GM21723 (cell line): ENCODE measurements at regions not wholly inside any gene's neighbourhood (a gene's known extent, or its start where the extent isn't known, plus 50 kb on each side); places are given as distances from the start of the nearest gene placed in this dataset.
"Not testable (repeated sequence)": the region's sequence is repeated elsewhere in the genome, so short reads cannot be mapped to it uniquely, and the experiment has no call there.

Experiments
- ATAC-seq: cut with Tn5 transposase; IDR thresholded peaks from one replicate; pipeline ENCODE4 v1.9.1; 2021; ENCODE audit warnings: mild to moderate bottlenecking, moderate library complexity; ENCODE audit not compliant: unreplicated experiment

DNA sequence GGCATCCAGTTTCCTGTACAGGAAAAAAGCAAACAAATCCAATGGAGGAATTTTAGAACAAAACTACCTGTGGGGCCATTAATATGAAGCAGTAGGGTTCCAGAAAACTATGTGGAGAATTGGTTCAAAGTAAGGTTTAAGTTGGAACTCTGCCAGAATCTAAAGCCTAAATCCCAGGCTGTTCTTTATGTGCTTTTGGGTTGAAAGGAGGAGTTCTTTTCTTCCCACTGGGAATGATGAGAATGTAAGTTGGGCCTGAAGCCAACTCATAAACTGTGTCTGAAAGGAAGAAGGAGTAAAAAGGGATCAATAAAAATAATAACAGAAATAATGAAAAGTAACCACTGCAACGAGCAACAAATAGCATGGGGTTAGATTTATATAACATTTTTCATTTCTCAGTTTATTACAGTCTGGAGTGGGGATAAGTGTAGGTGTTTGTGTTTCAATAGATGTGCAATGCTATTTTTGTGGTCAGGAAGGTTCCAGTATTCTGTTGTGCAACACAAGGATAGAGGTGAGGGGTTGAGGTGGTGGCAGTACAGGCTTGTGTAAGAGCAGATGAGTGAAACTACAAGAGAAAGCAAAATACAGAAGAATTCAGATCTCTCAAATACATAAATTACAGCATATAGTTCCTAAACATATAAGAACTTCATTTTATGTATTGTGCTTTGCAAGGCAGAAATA, 373.6 kb downstream of the EMP1 start:
- ATAC-seq = no peak

DNA sequence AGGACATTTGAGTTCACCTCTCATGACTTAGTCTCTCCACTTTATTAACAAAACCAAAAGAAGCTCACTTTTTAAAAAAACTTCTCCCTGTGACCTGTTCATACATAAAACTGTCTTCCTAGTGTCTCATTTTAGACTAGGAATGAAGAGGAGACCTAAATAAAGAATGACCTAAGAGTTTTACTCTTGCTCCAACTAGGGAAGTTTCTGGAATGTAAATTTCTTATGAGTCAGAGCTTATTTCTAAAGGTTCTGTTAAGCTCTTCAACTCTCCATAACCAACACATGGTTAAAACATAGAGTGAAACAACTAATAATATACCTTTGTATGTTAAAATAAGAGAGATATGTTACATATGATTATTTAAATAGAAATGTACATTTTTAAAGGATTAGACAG, 369.8 kb downstream of the EMP1 start:
- no peak for ATAC-seq

DNA sequence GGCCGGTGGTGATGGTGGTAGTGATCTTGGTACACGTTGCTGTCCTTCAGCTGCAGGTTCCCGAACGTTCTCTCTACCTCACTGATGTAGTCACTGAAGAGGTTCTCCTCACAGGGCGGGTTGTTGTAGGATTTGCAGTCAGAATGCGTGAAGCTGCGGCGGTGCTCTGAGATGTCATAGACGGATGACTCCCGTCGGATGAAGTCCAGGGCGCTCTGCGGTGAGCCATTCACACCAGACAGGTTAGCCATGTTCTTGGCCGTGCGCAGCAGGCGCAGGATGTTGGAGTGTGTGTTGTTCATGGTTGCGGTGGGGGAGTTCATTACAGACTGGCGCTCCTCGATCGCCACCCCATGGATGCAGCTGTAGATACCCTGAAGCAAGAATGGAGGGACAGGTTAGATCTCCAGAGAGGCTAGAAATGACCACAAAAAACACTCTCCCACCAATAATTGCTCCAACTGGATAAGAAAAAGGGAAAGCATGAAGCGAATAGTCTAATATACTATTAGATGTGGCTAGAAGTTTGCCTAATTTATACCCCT, 367.8 kb downstream of the EMP1 start:
- no peak for ATAC-seq

DNA sequence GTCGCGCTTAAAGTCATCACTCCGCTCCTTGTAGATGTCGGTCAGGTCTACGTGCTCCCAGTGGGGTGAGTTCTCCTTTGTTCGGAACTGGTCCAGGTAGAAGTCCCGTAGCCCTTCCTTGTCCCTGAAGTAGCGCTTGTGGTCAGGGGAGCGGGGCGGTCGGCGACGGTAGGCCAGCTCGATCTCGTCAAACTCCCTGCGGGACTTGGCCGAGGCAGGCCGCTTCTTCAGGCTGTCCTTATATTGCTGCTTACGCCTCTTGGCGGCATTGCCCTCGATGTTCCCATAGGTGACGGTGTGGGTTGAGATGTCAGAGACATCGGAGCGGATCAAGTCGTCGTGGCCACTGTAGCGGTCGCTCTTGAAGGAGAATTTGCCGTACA, 367.2 kb downstream of the EMP1 start:
- no peak for ATAC-seq

DNA sequence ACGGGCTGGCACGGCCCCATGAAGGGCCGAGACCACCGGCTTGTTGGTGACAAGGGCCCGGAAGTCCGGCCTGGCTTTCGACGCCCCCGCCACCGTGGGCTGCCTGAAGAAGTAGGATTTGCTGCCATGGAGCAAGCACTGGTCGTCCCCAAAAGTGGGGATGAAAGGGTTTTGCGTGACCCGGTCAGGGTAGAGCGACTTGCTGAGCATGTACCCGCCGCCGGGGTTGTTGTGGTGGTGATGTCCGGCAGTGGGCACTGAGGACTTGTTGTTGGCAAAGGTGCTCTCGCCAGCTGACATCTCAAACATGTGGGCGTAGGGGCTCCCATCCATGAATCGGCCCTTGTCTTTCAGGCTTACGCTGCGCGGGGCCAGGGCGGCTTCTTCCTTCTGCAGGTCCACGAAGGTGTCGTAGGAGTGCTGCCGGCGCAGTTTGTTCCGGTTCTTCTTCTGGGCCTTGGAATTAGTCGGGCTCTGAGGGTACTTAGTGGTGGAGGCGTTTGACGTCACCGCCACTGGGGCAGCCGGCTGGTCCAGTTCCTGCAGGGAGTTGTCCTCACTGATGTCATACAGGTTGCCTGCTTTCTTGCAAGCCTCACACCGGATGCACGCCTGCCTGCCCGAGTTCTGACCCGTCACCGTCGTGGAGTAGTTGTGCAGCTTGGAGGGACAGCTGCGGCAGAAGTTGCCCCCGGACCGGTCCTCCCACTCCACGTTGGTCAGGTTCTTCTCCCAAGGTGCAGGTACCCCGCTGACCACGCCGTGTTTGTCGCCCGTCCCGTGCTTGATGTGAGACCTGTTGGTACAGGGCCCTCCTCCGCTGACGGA, 366.6 kb downstream of the EMP1 start:
- ATAC-seq = no peak

DNA sequence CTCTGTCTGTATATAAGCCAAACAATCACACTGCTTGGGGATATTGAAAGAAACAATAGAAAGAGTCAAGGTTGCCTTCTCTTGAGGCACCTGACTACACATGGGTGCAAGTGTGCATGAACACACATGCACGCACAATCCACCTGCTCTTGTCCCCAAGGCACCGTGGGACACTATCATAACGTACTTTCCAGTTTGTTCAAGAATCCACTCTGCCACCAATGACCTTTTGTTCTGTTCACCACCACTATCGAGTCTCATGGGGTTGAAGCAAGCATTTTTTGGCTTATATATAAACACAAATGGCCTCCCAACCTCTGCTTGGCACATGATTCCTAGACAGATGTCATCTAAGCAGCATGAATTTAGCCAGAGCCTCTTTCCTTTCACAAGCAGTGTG, 365.4 kb downstream of the EMP1 start:
- no peak for ATAC-seq

DNA sequence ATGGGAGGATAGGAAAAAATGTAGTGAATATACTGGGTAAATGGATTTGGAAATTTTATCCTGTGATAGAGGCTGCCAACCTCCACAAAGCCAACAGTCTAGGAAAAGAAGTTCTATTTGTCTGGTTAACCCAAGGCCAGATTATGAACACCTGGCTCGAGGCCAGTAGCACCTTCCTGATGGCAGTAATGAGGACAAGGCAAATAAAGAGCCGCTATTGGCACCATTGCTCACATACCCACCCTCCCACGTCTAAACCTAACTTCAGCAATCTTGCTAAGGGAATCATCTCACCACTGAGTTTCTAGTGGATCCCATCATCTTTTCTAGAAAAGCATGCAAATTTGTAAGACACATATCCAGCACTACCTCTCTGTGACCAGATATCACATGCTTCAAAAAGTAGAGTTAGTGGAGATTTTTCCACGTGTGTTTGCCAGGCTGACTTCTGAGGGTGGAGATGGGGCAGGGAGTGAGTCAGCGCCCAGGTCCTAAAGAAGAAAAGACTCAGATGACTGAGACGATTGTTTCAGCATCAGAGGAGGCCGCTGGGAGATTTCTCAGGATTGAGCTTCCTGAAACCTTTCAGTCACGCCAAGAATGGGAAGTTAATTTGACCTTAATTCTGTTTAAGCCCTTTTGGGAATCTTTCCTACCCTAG, 362.9 kb downstream of the EMP1 start:
- ATAC-seq = no peak

DNA sequence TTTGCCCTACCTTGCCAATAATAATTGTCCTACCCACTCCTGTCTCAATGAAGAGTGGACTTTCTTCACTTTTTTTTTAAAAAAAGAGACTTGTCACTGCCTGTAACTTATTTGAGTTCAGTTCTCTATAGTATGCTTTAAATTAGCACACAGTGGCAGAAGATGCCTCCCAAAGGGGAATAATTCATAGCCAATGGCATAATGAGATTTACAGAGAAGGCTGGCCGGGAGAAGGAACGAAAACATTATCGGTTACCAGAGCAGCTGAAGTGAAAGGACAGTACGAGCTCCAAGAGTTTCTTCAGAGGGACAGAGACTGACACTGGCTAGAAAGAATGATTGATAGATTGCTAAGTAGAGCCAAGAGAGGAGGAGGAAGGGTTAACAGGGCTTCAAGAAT, 356.3 kb downstream of the EMP1 start:
- ATAC-seq = no peak

DNA sequence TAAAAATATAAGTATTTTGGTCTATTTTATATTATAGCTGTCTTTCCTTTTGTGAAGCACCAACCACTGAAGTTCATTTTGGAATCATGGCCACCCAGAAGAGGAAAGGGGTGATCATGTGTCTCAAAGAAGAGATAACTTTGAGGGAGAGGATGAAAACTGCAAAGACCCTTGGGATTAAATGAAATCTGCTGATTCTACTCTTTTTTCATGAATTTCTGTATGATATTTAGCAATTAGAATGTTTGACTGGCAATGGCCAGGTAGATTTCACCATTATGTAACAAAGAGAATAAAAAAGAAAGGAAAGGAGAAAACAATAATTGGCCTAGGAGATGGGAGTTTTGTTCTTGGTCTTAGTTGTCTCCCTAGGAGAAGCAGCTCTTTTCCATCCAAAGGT, 350.8 kb downstream of the EMP1 start:
- ATAC-seq = no peak

DNA sequence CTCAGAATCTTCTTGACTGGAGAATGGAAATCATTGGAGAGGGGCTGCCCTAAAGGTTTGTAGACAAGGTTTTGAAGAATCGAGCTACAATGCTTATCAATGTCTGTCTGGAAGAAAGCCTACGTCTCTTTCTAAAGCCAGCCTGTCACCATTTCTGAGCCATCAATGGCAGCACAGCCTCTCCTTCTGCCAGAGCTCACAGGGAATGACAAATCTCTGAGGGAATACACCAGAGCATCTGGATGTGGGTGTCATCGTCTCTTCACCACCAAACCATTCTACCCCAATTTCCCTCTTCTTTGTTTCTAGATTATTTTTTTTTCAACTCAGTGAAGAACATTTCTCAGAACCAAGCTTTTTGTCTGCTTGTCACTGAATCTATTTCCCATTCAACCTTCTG, 349.7 kb downstream of the EMP1 start:
- ATAC-seq = no peak

DNA sequence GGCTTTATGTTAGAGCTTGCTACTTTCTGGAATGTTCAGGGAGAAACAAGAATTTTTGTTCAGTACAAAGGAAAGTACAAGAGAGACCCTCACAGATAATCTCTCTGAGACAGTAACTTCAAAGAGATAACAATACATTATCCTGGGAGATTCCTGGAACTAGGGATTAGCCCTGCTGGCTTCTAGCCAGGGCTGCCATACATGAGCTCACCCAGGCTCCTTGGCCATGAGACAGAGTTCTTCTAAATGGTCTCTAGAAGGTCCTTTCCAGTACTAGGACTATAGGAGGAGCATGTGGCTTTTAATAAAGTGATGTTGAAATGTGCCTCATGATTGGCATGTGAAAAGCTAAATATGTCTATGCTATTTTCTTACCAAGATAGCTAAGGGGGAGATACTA, 342.5 kb downstream of the EMP1 start:
- no peak for ATAC-seq

DNA sequence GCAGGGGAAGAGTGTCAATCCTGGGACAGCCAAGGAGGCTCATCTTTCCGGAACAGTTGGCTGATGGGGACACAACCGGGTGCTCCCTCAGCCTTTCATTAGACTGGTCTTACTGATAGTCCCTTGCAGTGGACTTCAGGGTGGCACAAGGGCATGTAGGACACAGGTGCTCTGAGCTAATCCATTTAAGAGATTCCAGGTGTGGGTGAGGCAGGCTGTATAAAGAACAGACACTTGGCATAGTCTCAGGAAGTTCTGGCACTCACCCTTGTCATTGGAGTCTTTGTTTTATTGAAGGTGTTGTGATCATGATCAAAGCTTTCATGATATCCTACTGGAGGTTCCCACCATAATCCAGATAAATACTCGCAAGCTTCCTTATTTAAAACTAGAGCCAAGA, 341.6 kb downstream of the EMP1 start:
- no peak for ATAC-seq

DNA sequence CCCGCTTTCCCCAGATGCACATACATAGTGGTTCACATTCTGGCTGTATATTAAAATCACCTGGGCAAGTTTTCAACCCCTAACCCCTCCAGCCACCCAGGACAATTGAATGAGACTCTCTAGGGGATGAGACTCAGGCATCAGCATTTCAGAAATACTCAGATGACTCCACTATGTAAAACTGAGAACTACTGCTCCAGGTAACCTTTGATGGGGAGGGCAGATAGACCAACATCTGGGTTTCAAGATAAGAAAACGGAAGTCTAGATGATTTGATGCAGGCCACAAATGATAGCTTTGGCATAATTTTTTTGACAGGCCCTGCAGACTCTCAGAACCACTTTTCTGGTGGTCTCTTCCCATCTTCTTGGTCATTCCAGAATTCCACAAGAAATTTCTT, 341.1 kb downstream of the EMP1 start:
- no peak for ATAC-seq

DNA sequence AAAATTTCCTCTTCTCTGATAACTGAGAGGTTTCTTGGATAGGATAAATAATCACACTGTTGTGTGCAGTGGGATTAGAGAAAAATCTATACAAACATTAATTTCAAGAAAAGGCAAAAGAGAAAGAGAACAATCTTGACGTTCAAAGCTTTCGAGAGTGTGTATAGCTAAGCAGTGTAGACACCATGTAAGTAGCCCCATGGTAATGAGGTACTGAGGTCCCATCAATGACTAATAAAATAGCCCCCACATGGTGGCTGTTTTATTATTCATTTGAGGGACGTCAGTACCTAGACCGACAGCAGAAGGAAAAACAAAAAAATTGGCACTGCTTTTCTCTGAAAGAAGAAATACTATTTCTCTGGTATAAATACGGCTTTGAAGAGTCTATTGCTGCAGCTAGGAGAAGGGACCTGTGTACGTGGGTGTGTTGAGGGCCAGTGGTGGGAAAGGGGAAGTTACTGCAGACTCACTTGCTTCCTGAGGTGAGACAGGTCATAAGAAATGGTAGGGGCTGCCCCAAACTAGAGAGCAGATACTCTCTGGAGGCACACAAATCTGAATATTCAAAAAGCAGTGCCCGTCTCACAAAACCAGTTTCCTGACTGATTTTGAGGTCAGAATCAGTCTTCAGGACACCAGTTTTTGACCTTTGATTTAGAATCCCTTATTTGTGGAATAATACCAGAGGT, 339.8 kb downstream of the EMP1 start:
- peak; percentile 97 for ATAC-seq

DNA sequence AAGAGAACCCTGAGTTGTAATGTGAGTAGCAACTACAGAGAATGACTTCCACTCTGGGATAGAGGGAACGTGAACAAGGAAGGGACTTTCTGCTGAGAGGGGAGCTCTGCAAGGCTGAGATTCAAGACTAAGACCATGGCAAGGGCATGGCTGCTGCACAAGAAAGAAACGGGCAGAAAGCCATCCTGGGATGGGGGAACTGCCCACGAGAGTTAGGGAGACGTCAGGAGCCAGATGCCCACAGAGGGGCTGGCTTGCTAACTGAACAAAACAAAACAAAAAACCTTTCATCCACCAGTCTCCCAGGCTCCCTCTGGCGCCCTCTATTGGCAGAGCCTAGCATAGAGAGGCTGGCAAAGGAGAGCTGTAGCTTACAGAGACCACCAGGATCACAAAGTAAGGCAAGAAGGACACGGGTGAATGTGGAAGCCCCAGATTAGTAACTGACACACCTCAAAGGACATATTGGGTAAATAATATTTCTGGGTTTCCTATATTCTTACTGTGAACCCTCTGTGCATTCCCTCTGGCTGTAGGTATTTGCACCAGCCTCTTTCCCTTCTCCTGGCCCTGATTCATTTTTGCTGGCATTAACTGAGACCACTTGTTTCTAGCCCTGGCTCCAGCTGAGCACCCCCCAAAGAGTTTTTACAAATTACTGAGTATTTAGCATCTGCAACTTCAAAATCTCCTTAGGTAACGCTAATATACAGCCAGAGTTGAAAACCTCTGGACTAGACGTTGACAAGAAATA, 338.3 kb downstream of the EMP1 start:
- no peak for ATAC-seq

DNA sequence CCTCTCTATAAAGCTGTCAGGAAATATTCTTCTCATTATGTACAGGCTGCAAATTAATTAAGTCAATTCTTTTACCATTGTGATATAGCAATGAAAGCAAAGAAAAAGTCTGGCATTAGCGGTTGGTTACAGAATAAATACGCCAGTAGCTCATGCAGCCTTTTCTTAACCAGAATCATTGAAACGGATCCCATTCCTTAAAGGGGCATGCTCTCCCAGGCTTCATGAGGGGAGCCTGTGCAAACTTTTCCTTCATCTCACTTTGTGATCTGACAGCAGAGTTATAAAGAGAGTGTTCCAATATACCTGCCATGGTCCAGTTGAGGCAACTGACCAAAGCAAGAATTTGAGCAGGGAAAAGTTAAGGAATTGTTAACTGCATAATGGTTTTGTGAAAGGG, 337.7 kb downstream of the EMP1 start:
- ATAC-seq = no peak

DNA sequence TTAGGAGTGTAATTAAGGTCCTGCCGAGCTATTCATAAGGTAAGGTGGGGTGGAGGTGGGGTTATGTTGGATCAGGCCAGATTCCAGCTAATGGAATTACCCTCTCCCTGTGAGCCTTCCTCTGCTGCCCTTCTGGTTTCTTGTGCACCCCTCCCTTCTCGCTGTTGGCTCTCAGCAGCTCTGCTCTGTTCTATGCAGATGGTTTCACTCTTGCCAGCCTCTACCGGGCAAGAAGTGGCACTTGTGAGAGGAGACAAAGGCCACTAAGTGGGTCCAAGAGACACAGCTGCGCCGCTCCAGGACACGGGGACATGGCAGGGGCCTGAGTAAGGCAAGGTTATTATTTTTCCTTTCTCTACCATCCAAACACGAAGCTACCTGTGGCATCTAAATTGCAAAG, 334.4 kb downstream of the EMP1 start:
- no peak for ATAC-seq

DNA sequence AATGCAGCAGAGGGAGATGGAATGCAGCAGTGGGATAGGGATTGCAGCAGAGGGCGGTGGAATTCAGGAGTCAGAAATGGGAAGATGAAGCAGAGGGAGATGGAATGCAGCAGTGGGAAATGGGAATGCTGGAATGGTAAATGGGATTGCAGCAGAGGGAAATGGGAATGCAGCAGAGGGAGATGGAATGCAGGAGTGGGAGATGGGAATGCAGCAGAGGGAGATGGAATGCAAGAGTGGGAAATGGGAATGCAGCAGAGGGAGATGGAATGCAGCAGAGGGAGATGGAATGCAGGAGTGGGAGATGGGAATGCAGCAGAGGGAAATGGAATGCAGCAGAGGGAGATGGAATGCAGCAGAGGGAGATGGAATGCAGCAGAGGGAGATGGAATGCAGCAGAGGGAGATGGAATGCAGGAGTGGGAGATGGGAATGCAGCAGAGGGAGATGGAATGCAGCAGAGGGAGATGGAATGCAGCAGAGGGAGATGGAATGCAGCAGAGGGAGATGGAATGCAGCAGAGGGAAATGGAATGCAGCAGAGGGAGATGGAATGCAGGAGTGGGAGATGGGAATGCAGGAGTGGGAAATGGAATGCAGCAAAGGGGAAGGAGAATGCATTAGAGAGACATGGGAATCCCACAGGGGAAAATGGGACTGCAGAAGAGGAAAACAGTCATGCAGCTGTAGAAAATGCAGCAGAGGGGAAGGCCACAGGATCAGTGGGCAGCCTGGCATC, 329.8 kb downstream of the EMP1 start:
- not testable (repeated sequence) for ATAC-seq

DNA sequence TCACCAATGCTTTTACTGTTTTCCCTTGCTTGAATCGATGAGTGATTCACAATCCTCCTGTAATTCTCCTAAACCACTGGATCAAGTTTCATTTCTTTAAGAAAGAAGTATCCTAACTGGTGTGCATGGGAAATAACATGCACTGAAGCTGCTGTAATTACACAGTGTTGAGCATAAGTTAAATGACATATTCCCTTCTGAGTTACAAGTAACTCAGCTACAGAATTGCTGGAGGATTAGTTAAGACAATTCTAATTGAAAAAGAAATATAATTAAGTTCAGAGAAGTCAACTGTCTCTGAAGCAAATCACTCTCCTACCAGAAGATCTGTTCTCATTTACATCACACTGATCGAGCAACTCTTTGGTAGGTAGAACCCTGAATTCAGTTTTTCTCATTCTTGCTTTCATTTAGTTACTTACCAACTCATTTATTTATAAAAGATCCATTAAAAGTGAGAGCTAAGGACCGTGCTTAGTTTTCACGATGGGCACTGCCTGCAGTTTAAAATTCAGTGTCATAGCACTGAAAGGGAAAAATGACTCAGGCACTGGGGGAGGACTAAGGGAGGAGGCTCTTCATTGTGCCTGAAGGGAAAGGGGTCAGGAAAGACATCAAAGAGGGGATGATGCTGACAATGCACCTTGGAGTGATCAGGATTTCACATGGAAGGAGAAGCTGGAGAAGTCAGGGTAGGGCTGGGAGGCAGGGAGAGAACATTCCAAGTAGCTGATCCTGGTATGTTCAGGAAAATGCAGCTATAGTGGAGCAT, 327.2 kb downstream of the EMP1 start:
- ATAC-seq = no peak
